GM19328 (cell line): ENCODE measurements at regions not wholly inside any gene's neighbourhood (a gene's known extent, or its start where the extent isn't known, plus 50 kb on each side); places are given as distances from the start of the nearest gene placed in this dataset.
"Not testable (repeated sequence)": the region's sequence is repeated elsewhere in the genome, so short reads cannot be mapped to it uniquely, and the experiment has no call there.

ENCODE experiments used
- ATAC-seq: cut with Tn5 transposase; IDR thresholded peaks from one replicate; pipeline ENCODE4 v1.9.1; 2021; ENCODE audit warnings: mild to moderate bottlenecking, moderate library complexity; ENCODE audit not compliant: unreplicated experiment

DNA sequence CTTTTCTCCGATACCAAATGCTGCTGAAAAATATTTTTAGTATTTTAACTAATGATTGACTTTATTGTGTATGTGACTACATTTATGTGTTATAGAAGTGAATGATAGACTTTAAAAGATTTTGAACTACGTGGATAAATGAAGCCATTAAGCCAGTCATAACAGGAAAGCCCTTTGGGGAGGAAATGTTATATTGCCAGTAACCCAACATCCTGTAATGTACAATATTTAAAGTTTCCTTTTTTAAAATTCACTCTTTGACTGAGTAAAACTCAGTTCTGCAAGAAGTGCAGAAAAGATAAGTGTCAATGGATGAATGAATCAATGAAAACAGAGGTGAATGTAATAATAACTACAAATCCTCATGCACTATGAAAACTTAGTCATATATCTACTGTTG, 102.6 kb upstream of the TLE4 start:
- ATAC-seq: no peak

DNA sequence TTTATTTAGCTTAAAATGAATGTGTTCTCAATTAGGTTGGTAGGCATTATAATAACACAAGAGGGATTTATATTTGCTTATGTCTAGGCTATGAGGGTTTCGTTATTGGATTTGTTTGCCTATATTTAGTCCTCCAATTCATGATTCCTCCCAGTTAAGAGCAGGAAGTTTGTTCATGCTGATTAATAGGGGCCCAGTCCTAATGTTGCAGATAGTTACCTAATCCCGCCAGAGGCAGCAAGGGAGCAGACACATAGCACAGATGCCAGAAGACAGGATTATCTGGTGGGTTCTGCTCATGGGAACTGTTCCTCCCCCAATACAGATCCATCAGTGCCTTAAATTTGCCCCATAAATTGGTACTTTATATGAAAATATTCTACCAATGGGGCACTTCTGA, 100.8 kb upstream of the TLE4 start:
- no peak for ATAC-seq

DNA sequence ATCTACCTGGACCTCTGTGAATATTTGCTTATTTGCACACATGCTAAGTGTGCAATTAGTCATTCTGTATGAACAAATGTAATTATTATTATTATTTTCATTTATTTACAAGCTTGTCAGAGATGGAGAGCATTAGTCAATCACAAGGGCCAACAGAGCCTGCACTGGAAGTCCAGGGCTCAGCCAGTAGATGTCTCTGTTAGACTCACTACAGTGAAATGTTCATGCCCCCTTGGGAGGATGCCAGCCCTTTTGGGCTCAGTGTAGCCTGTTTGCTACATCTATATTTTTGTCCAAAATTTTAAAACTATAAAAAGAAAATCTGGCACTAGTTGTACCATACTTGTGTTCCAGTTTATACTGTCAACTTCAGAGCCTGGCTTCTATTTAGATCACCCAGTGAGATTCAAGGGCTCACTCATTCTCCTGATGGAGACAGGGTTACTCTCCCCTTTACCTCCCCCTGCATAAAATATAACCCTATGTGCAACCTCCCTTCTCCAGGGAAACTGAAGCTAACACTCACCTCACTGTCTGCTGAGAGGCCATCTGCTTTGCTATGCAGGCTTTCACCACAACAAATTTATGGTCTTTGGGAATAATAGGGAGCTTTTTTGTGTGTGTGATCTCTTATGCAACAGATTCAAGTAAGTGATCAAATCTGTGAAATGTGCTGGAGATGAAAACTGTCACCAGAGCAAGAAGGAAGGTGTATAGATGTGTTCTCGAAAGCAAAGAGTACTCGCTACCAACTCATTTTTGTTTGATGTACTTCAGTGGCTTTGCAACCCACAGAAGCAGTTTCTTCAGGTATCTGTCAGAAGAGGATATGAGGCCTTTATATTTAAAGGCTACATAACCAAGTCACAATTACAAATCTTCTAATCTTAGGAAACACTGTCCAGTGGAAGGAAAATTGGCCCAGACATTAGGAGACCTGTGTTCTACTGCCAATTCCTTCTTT, 99.9 kb upstream of the TLE4 start:
- no peak for ATAC-seq

DNA sequence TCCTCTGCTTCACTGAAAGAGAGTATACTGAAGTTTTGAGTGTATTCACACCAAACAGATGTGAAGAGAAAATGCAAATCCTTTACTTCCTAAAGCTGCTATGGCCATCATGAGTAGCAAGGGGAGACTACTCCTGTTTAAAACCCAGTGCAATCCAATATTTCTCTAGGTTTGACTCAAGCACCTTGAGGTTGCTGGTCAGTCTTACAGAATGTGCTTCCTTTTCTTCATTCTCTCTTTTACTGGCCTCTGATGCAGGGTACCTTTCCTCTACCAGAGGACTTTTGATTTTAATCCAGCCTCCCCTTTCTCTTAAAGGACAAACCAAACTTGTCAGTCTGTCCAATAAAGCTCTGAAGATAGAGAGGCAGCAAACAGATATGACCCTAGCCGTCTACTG, 98.1 kb upstream of the TLE4 start:
- ATAC-seq: no peak

DNA sequence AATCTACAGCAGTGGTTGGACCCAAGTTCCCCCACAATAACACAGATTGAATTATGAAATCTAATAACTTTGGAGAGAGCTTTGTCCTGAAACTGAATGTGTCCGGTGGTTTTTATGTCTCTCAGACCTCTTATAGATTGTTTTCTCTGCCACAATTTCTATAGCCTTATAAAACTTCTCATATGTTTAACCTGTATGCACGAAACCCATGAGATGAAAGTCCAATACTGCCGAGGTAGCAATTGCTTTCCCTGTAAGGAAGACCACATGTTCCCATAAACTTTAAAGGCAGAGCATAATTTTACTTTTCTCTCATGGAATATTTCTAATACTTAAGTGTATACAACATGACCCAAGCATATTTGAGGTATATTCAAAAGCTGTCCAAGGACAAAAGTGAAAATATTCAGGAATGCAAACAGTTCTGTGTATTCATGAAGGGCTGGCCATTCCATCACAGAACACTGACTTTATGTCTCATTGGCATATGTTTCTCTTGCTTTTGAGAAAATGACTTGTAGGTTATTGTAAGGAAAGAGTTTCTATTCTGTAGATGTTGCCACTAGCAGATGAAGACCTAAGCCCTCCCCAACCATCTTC, 94.4 kb upstream of the TLE4 start:
- ATAC-seq: no peak

DNA sequence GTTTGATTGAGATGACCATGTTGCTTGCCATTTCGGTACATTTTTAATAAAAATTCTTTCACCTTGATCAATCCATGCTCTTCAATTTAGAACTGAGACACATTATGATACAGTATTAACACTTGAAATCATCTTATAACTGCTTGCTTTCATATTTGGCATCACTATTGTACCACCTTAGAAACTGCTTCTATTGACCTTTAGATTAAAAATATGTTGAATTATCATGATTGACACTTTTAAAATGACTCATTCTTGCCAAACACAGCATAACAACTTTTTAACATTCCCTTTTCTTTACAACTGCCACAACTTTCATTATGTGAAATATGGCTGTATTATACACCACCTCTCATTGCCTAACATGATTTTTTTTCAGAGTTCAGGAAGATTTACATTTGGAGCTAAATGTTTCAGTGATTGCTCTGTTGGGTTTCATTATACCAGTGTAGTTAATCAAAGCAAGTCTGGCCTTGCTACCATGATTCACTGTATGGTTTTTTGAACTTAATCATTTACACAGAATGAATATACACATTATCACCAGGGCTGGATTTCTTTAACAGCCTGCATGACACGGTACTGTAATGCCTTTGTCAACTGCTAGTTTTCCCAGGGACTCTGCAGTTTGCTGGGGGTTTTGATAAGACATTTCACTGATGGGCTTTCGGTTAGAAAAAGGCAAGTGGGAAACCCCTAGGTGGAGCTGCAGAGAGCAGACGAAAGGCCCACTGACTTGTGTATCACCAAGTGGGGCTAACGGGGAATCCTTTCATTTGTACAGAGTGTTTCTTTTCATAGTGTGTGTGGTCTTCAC, 93.6 kb upstream of the TLE4 start:
- ATAC-seq: no peak

DNA sequence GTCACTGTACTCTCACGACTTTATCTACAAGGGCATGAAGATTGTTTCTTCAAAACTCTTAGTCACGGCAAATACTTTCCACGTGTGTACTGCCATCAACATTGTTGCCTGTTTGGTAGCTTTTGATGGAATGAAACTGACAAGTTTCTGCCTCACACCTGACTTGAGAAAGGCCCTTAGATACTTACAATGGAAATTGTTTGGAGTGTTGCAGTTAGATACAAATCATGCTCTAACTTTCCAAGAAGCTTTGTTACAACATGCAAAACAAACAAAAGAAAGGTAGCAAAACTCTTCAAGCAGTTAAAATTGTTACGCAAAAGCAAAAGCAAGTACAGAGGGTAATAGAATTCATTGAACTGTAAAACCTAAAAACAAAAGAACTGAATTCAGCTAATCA, 91.1 kb upstream of the TLE4 start:
- ATAC-seq: no peak

DNA sequence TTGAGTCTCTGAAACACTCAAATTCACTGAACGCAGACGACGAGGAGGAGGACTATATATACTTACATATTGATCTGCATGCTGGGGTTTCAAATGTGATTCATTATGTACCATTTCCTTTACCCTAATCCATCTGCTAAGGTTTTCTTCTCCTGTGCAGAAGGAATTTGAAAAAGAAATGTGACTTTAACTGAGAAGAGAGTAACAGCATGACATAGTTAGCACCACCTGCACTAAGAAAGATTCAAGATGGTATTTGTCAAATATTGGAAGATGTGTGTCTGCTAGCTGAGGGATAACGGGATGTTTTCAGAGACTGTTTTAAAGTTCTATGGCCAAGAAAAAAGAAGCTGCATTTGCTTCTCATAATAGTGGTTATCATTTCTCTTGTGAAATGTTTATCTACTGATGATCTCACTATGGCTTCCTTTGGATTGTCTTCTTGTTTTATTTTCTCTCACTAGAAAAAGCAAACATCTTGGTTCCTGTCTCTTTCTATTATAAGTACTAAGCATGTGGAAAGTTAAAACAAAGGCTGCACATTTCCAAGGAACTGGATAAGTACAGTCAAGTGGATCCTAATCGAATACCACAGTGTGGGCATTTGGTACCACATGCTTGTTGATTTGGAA, 89.8 kb upstream of the TLE4 start:
- no peak for ATAC-seq

DNA sequence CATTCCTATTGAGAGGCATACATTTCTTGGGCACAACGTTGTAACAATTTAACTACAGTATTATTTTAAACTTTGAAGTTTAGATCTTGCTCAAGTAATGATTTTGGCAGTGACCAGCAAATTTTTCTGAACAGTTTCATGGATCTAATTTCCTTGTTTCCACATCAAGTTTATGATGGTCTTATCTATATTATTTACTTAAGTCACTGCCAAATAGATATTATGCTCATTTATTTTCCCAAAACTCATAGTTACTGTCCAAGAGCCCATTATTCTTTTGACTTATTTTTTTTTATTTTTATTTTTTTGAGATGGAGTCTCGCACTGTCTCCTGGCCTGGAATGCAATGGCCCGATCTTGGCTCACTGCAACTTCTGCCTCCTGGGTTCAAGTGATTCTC, 86.5 kb upstream of the TLE4 start:
- ATAC-seq: no peak

DNA sequence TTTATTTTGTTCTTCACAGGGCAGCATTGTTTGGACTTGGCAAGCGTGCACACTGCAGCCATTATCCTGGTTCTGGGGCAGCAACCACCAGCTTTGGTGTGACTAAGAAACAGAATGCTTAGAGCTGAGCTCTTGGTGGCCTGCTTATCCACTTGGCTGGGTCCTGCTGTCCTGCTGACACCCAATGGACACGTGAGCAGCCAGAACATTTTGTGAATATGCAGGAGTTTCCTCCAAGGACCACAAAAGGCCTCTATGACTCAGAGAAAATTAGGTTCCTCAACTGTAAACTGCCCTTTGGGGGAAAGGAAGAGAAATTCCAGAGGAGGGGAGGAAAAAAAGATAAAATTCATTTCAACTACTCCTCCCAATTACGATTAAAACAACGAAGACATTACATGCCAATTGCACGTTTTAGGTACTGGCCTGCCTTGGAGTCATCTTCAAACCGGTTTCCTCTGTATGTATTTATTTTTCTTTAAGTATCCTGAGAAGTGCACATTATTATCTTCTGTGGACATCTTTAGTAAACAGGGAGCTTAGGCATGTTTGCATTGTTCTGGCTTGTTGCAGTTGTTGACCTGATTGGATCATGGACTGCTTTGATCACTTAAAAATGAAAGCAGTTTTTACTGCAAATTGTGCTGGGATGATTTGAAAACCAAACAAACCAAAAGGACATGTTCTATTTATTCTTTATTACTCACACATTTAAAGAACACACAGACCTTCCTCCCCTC, 82.3 kb upstream of the TLE4 start:
- ATAC-seq: no peak

DNA sequence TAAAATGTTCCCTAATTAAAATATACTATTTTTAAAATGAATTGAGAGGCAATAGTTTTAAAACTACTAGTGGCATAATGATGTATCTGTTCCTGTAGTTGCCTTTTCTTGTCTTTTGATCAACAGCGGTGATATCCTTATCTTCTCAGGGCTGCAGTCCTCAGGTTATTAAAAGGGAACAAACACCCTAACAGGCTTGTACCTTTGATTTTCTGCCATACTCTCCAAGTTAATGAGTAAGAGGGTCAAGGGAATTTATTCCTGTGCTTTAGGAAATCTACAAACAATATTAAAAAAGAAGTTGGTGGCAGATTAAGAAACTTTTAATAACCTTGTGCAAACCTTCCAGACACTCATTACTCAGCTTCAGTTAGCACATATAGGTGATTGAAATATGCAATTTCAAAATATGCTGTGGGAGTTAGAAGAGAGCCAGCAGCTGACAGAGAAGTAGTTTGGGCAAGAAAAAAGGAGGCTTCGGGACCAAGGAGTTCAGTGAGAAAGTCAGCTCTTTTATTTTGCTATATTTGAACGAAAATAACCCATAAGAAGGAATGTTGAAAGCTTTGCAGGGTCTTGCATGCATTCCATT, 81.0 kb upstream of the TLE4 start:
- no peak for ATAC-seq

DNA sequence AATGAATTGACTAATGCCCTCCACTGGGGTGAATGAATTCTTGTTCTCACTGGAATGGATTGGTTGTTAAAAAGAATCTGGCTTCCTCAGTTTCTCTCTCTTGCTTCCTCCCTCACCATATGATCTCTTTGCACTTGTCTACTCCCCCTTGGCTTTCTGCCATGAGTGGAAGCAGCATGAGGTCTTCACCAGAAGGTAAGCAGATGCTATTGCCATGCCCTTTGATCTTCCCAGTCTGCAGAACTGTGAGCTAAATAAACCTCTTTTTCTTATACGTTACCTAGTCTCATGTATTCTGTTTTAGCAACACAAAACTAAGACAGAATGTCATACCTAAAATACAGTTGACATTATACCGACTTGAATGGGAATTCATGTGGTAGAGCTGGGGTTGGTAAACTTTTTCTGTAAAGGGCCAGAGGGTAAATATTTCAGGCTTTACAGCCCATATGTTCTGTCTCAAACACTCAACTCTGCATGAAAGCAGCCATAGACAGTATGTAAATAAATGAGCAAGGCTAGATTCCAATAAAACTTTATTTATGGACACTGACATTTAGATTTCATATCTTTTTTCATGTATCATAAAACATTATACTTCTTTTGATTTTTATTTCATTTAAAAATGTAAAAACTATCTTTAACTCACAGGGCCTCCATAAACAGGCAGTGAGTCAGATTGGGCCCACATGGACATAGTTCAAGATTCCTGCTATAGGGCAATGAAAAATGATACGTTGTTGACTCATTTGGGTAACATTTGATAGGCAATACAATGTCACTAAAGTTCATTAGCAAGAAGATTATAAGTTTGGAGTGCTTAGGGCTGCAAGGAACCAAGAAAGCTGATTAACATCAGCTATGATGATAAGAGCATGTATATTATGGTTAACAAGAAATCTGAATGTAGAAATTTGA, 79.4 kb upstream of the TLE4 start:
- ATAC-seq: no peak

DNA sequence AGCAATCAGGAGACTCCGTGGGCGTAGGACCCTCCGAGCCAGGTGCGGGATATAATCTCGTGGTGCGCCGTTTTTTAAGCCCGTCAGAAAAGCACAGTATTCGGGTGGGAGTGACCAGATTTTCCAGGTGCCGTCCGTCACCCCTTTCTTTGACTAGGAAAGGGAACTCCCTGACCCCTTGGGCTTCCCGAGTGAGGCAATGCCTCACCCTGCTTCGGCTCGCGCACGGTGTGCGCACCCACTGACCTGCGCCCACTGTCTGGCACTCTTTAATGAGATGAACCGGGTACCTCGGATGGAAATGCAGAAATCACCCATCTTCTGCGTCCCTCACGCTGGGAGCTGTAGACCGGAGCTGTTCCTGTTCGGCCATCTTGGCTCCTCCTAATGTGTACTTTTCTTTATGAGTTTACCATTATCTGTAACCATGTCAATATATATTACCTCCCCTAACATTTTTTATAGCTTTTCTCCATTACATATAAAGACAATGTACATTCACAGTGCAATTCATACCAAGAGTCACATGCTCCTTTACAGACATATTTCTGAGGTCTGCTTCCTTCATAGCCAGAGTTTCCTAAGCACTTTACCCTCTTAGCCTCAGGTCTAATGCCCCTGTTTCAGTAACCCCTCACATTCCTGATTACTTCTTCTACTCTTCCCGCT, 71.4 kb upstream of the TLE4 start:
- ATAC-seq: not testable (repeated sequence)

DNA sequence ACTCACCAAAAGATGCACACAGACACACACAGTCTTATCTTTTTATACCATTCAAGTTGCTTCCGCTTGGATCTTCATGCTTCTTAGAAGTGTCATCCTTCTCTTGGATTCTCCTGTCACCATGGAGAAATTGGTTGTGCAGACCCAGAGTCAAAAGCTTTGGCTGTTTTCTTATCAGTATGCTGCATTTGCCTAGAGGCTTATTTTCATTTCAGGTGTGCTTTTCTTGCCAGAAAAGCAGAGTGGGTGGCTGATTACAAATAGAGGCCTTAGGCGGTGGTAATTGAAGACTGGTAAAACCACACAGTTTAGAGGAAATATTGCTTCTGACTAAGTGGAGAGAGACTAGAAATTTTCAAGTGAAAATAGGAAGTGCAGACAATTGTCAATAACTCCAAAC, 70.2 kb upstream of the TLE4 start:
- no peak for ATAC-seq

DNA sequence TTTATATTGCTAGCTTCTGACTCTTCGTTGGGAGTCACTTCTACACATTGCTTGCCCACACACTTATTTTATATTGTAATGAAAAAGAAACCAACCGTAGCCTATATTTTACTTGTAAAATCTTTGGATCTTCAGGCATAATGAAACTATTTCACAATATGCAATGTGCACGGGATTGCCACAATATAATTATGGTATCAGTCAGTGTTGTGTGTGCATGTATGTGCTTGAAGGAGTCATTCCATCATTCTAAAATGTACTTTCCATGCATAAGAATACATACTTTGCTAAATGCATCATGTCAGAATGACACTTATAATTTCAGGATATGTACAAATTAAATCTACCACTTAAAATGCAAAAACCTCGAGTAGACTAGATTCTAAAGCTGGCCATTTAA, 64.0 kb upstream of the TLE4 start:
- no peak for ATAC-seq

DNA sequence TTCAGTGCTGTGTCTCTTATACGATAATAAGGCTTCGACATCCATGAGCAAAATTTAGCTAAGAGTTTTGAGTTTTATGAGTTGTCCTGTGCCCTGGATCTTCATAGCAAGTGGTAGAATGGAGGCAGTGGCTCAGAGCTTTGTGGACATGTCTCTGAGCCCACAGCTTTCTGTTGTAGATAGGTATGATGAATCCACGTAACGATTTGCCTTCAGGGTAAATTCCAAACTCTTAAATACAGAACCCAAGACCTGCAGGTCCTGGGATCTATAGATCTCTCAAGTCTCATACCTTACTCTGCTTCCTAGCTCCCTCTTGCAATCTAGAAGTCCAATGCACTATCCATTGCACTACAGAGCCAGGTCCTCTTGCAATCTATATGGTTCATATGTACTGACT, 59.5 kb upstream of the TLE4 start:
- ATAC-seq: no peak
